ENCODE measurements at regions not wholly inside any gene's neighbourhood (a gene's known extent, or its start where the extent isn't known, plus 50 kb on each side); places are given as distances from the start of the nearest gene placed in this dataset.

GRCh38 chr11:131246156-131246555, 124.3 kb upstream of the NTM start:
- Histone ChIP-seq H3K27me3 (no peaks in the 10 kb centered on the region), H3K4me1 (no peaks in the 10 kb centered on the region), H3K4me3 (no peak overlapping the region), H3K36me3 (no peaks in the 10 kb centered on the region), H3K9me3 (no peaks in the 10 kb centered on the region), H3K27ac (no peak overlapping the region)
- intact Hi-C loops (cut with DNase I; ENCODE audit: low total_unique reads) = no loop called here
- TF ChIP-seq CTCF (IDR thresholded peaks at IDR 0.05) = no peak
- no peak for TF ChIP-seq POLR2A (IDR thresholded peaks at IDR 0.05)
- no peak for DNase-seq

GRCh38 chr11:131246663-131247062, 123.8 kb upstream of the NTM start:
- intact Hi-C loops (cut with DNase I; ENCODE audit: low total_unique reads) = no loop called here

GRCh38 chr11:131248588-131248987, 121.8 kb upstream of the NTM start:
- H3K36me3 ChIP-seq = no peaks in the 10 kb centered on the region
- no peak for DNase-seq
- no peaks in the 10 kb centered on the region for H3K9me3 ChIP-seq
- intact Hi-C loops (cut with DNase I; ENCODE audit: low total_unique reads) = no loop called here
- H3K4me1 ChIP-seq = no peaks in the 10 kb centered on the region
- no peaks in the 10 kb centered on the region for H3K27me3 ChIP-seq
- no peak overlapping the region for H3K27ac ChIP-seq
- TF ChIP-seq CTCF (IDR thresholded peaks at IDR 0.05) (no peak), POLR2A (IDR thresholded peaks at IDR 0.05) (no peak)
- H3K4me3 ChIP-seq = no peak overlapping the region

More at GRCh38 chr11:131246663-131247062, 123.8 kb upstream of the NTM start:
- Histone ChIP-seq H3K36me3 (no peaks in the 10 kb centered on the region), H3K4me3 (no peak overlapping the region), H3K9me3 (no peaks in the 10 kb centered on the region), H3K27ac (no peak overlapping the region), H3K4me1 (no peaks in the 10 kb centered on the region), H3K27me3 (no peaks in the 10 kb centered on the region)
- TF ChIP-seq POLR2A (IDR thresholded peaks at IDR 0.05) (no peak), CTCF (IDR thresholded peaks at IDR 0.05) (no peak)
- no peak for DNase-seq

- no peaks in the 10 kb centered on the region for H3K27me3 ChIP-seq
- H3K4me3 ChIP-seq = no peak overlapping the region
- no peak for TF ChIP-seq POLR2A (IDR thresholded peaks at IDR 0.05)
- TF ChIP-seq CTCF (IDR thresholded peaks at IDR 0.05) = no peak
- H3K27ac ChIP-seq = no peak overlapping the region
- DNase-seq = no peak
- intact Hi-C loops (cut with DNase I; ENCODE audit: low total_unique reads) = no loop called here
- H3K36me3 ChIP-seq = no peaks in the 10 kb centered on the region
- no peaks in the 10 kb centered on the region for H3K9me3 ChIP-seq
- no peaks in the 10 kb centered on the region for H3K4me1 ChIP-seq
These were observed 117.2 kb upstream of the NTM start for GRCh38 chr11:131253142-131253655.

GRCh38 chr11:131253656-131254151, 116.7 kb upstream of the NTM start:
- no peaks in the 10 kb centered on the region for H3K4me1 ChIP-seq
- no peaks in the 10 kb centered on the region for H3K27me3 ChIP-seq
- no peak overlapping the region for H3K4me3 ChIP-seq
- H3K36me3 ChIP-seq = no peaks in the 10 kb centered on the region
- no peak for DNase-seq
- H3K27ac ChIP-seq = no peak overlapping the region
- intact Hi-C loops (cut with DNase I; ENCODE audit: low total_unique reads) = no loop called here
- TF ChIP-seq CTCF (IDR thresholded peaks at IDR 0.05) (no peak), POLR2A (IDR thresholded peaks at IDR 0.05) (no peak)
- no peaks in the 10 kb centered on the region for H3K9me3 ChIP-seq
